ENCODE measurements at regions not wholly inside any gene's neighbourhood (a gene's known extent, or its start where the extent isn't known, plus 50 kb on each side); places are given as distances from the start of the nearest gene placed in this dataset.

DNA sequence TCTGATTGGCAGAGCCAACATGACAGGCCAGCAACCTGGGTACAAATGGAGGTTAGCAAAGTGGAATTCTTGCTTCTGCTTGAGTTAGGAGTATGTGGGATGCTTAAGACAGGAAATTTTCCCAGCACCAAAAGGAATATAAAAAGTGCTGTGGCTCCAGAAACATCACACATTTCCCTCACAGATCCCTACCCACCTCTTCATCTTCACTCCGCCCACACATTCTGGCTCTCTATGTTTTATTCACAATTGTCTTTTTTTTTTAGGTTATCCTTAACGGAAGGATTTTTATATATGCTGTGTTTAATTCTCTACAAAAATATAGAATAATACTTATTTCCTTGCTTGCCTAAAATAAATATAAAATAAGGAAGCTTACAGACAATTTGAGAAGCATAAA lies 563.3 kb upstream of the HS3ST5 start:
- TF ChIP-seq CTCF (IDR thresholded peaks at IDR 0.05; ENCODE audit: low read depth, low read length) (no peak), POLR2A (IDR thresholded peaks at IDR 0.05; ENCODE audit: extremely low read depth, insufficient read length) (no peak)

All from NB4 (cell line).